Nephron progenitor cell (in vitro differentiated cells): ENCODE measurements at regions not wholly inside any gene's neighbourhood (a gene's known extent, or its start where the extent isn't known, plus 50 kb on each side); places are given as distances from the start of the nearest gene placed in this dataset.

ENCODE experiments used
- DNase-seq: peaks from one replicate; pipeline ENCODE4 v3.0.0; 2021
- H3K27ac Mint-ChIP-seq: 2 replicates; pipeline ENCODE4 v1.8.0; 2021; ENCODE audit warnings: mild to moderate bottlenecking, moderate library complexity, mixed read lengths
- H3K27me3 Mint-ChIP-seq: 2 replicates; pipeline ENCODE4 v1.8.0; 2021; ENCODE audit warnings: mild to moderate bottlenecking, low read depth, mixed read lengths; ENCODE audit not compliant: poor library complexity
- H3K36me3 Mint-ChIP-seq: 2 replicates; pipeline ENCODE4 v1.8.0; 2021; ENCODE audit warnings: low read depth, mixed read lengths
- H3K4me1 Mint-ChIP-seq: 2 replicates; pipeline ENCODE4 v1.8.0; 2021; ENCODE audit warnings: mixed read lengths
- H3K4me3 Mint-ChIP-seq: 2 replicates; pipeline ENCODE4 v1.8.0; 2021; ENCODE audit warnings: mild to moderate bottlenecking, moderate library complexity, mixed read lengths
- H3K9me3 Mint-ChIP-seq: 2 replicates; pipeline ENCODE4 v1.8.0; 2021; ENCODE audit warnings: mild to moderate bottlenecking, moderate library complexity, mixed read lengths
- CTCF ChIP-seq: fragments of 200-600 bp; sonication (generic); IDR thresholded peaks from 2 replicates; pipeline ENCODE4 v1.5.0; 2021; ENCODE audit warnings: antibody characterized with exemption

- Mint-ChIP-seq H3K4me3 (no peak overlapping the region), H3K36me3 (no peaks in the 10 kb centered on the region), H3K4me1 (peaks cover 65% of the 10 kb centered on the region), H3K27me3 (peaks cover 11% of the 10 kb centered on the region), H3K9me3 (peaks cover 4% of the 10 kb centered on the region), H3K27ac (no peak overlapping the region)
- DNase-seq, result no peak
- no peak for TF ChIP-seq CTCF
Measured at GRCh38 chr17:72022328-72023275, 98.2 kb upstream of the SOX9 start.

- TF ChIP-seq CTCF, result no peak
- Mint-ChIP-seq H3K27me3 (peaks cover 11% of the 10 kb centered on the region), H3K36me3 (no peaks in the 10 kb centered on the region), H3K4me3 (no peak overlapping the region), H3K9me3 (no peaks in the 10 kb centered on the region), H3K27ac (no peak overlapping the region), H3K4me1 (peaks cover 66% of the 10 kb centered on the region)
- DNase-seq, result no peak
Measured at GRCh38 chr17:72024457-72024856, 96.4 kb upstream of the SOX9 start.

GRCh38 chr17:72025113-72025512 is 95.7 kb upstream of the SOX9 start:
- no peaks in the 10 kb centered on the region for H3K9me3 Mint-ChIP-seq

GRCh38 chr17:72030067-72030899 is 90.5 kb upstream of the SOX9 start:
- no peaks in the 10 kb centered on the region for H3K36me3 Mint-ChIP-seq
- peak; percentile 56 for DNase-seq
- TF ChIP-seq CTCF, result peak; percentile 44
- H3K4me3 Mint-ChIP-seq, result peak overlapping the region; percentile 81
- peaks cover 84% of the 10 kb centered on the region for H3K4me1 Mint-ChIP-seq
- H3K9me3 Mint-ChIP-seq, result no peaks in the 10 kb centered on the region
- H3K27ac Mint-ChIP-seq, result peak overlapping the region; percentile 87
- peaks cover 3% of the 10 kb centered on the region for H3K27me3 Mint-ChIP-seq

More at GRCh38 chr17:72025113-72025512, 95.7 kb upstream of the SOX9 start:
- DNase-seq, result no peak
- Mint-ChIP-seq H3K4me1 (peaks cover 72% of the 10 kb centered on the region), H3K27me3 (peaks cover 11% of the 10 kb centered on the region), H3K4me3 (no peak overlapping the region), H3K36me3 (no peaks in the 10 kb centered on the region), H3K27ac (no peak overlapping the region)
- no peak for TF ChIP-seq CTCF

GRCh38 chr17:72031219-72031884 is 89.5 kb upstream of the SOX9 start:
- H3K27me3 Mint-ChIP-seq, result peaks cover 3% of the 10 kb centered on the region
- H3K36me3 Mint-ChIP-seq, result peaks cover 3% of the 10 kb centered on the region
- H3K4me3 Mint-ChIP-seq, result peak overlapping the region; percentile 81
- peaks cover 76% of the 10 kb centered on the region for H3K4me1 Mint-ChIP-seq
- H3K27ac Mint-ChIP-seq, result no peak overlapping the region
- no peak for TF ChIP-seq CTCF
- peaks cover 3% of the 10 kb centered on the region for H3K9me3 Mint-ChIP-seq
- DNase-seq, result no peak
